M059J (cell line): ENCODE measurements at regions not wholly inside any gene's neighbourhood (a gene's known extent, or its start where the extent isn't known, plus 50 kb on each side); places are given as distances from the start of the nearest gene placed in this dataset.

Experiments used
- DNase-seq: peaks from one replicate; pipeline ENCODE4 v3.0.0-alpha.2; 2012; ENCODE audit warnings: low read depth

GRCh38 chr5:166948679-166949078 lies 1342.8 kb upstream of the WWC1 start:
- DNase-seq: no peak

DNA sequence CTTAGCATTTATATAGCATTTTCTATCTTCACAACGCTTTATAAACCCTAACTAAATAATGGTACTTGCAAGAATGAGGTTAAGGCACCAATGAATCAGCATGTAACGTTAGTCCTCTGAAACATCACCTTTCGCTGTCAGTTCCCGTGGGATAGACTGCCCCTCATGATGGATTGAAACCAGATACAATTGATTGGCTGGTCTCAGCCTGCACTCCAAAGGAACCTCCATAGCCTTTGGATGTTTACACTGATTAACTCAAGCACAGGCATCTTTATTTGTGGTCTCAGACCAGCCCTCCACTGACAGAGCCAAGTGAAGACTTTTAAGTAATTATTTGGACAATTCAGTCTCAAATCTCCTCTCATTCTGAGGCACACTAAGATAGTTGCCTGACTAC lies 1339.4 kb upstream of the WWC1 start:
- no peak for DNase-seq

DNA sequence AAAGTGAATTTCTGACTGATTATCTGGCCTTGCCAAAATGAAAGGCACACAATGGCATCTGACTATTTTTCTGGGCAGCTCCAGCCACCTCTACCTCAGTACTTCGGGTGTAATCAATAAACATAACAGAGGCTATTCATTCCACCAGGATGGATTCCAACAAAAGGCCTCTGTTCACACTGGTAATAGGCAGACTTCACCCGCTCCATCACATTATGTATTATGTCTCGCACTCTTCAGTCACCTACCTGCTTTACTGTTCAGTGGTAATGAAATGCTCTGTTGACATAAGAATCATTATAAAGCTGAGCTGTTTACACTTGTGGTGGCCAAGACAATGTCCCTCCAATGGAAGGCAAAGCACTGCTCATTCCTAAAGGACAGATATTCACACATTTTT lies 1333.7 kb upstream of the WWC1 start:
- DNase-seq: no peak

DNA sequence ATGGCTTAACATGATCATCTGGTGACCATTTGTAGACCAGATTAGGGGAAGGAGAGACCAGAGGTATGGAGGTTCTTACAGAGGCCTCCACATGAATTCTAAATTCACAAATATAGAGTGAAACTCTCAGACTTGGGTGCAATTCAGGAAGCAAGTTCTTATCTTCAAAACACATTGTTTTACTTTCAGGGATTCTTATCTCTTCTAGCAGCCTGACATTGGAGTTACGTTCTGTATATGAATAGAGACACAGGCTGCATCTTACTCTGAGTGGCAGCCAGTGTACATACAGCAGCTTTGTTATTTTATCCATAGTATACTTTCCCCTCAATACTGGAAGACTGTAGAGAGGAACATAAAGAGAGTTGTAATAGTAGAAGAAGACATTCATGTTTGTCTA lies 1331.7 kb upstream of the WWC1 start:
- DNase-seq: no peak

GRCh38 chr5:166961028-166961427 lies 1330.4 kb upstream of the WWC1 start:
- no peak for DNase-seq

DNA sequence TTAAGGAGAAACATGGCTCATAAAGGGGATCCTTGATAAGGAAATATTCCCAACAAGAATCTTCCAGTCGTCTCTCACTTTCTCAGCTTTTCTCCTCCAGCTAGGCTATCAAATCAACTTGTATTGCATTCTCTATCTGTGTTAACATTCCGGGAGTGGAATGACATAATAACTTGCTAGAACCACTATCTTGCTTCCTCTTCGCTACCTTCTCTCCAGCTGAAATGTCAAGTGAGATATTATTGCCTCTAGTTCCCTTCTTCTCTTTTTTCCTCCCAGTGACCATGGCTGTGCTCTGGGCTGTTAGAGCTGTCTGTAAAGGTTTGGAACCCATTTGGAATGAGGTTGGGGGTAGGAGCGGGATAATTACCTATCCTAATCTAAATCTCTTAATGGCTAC lies 1329.5 kb upstream of the WWC1 start:
- DNase-seq: no peak

GRCh38 chr5:166962461-166962860 lies 1329.0 kb upstream of the WWC1 start:
- no peak for DNase-seq

- no peak for DNase-seq
Observed at GRCh38 chr5:166963596-166963995, 1327.8 kb upstream of the WWC1 start.

- no peak for DNase-seq
Observed at GRCh38 chr5:166977911-166978422, 1313.5 kb upstream of the WWC1 start.

DNA sequence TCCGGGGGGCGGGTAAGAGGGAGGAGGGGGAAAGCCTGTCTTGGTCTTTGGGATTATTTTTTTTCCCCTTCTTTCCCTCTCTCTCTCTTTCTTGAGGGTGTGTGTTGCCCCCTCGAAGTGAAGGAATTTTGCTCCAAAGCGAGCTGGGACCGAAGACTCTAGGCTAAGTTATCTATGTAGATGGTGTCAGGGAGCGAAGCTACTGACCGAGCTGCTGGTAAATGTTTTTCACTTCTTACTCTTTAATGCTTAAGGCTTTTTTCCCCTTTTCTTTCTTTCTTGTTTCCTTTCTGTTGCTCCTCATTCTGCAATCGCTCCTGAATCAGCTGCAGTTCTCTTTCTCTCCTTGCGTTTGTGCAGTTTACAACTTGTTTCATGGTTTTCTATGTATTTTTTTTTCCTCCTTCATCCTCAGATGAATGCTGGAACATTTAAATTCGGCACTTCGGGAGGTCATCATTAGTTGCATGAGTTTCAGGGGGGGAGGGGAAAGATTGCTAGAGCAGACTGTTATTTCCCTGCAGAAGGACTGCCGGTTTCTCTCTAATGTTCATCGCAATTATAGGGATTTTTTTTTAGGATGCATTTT lies 1312.0 kb upstream of the WWC1 start:
- DNase-seq: no peak

- no peak for DNase-seq
Observed at GRCh38 chr5:166980666-166981065, 1310.8 kb upstream of the WWC1 start.

DNA sequence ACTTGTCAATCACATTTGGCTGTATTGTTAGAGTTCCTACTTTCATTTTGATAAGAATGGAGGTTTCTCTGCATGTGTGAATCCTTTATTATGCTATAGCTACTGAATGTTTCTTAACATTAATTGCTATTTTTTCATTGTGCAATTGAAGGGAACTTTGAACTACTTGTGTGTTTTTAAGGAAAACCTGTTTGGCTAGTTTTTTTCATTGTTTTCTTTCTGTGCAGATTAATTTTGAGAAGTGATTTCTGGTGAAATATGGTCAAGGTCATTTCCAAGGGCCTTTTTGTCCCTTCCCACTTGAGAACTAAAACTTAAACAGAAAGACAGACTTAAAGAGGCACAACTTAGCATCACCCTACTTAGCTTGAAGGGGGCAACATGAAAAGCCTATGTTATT lies 1309.2 kb upstream of the WWC1 start:
- DNase-seq: no peak

GRCh38 chr5:166991601-166992000 lies 1299.8 kb upstream of the WWC1 start:
- no peak for DNase-seq

DNA sequence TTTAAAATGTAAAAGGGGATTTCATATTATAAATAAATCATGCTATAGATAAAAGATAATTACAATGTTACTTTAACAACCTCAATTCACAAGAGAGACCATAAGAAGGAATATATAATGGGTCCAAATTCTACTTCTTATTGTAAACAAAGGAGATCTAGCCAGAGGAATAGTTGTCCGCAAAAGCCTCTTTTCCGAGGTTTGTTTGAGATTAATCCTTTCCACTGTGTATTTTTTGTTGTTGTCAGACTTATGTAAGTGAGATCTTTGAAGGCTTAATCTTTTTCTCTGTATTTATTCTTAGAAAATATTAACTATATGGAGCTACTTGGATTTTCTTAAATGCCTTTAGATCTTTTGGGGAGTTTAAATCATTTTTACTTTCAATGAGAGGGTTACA lies 1299.3 kb upstream of the WWC1 start:
- no peak for DNase-seq

DNA sequence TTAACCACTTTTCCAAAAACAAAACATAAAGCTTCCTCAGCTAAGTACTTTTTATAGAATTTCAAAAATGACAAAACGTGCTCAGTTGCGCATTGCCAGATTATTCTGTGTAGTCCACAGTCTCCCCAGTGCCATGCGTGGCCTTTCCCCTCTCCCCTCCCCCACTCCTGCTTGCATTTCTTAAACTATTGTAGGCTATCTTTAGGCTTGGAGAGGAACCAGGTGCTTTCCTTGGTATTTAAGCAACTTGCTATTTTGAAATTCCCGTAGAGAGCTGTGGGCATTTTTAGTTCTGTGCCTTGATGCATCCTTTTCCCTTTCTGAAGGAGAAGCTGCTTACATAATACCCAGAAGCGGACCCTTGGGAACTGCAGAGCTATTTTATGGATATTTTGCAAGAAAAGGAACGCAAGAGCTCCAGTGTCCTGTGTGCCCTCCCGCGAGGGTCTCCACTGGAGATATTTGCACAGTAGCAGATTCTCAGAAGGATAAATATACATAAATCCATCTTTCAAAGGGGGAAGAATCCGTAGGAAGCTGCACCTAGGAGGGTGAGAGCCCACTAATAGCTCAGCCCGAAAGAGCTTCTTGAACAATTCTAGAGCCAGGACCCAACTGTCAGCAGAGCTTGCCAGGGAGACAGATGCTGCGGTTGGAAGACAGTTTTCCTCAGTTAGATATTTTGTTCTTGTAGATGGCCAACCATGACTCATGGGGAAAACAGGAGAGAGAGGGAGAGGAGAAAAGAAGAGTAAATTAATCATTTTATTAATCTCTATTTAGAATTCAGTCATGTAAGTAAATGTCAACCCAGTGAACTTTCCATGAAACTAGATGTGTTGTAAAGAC lies 1298.3 kb upstream of the WWC1 start:
- DNase-seq: peak; percentile 1

- no peak for DNase-seq
Observed at GRCh38 chr5:166994226-166994625, 1297.2 kb upstream of the WWC1 start.

- DNase-seq: no peak
Observed at GRCh38 chr5:167001246-167001645, 1290.2 kb upstream of the WWC1 start.

DNA sequence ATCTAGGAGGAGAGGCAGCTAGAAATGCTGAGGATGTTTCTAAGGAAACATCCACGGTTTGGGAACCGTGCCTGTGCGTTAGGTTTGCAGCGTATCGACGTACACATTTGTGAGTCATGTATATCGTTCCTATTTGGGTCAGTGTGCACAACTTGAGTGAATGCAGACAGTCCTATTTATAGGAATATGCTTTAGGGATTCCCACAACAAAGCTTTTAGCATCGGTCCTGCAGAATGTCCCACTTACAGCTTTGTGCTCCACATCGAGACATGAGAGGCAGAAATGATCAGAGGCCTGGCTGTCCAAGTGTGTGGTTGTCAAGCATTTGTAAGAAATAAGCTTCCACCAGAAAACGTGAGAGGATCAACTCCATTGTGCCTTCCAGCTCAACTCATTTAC lies 1282.7 kb upstream of the WWC1 start:
- no peak for DNase-seq

- DNase-seq: no peak
Observed at GRCh38 chr5:167011196-167011595, 1280.2 kb upstream of the WWC1 start.

GRCh38 chr5:167012123-167013034 lies 1279.1 kb upstream of the WWC1 start:
- no peak for DNase-seq

DNA sequence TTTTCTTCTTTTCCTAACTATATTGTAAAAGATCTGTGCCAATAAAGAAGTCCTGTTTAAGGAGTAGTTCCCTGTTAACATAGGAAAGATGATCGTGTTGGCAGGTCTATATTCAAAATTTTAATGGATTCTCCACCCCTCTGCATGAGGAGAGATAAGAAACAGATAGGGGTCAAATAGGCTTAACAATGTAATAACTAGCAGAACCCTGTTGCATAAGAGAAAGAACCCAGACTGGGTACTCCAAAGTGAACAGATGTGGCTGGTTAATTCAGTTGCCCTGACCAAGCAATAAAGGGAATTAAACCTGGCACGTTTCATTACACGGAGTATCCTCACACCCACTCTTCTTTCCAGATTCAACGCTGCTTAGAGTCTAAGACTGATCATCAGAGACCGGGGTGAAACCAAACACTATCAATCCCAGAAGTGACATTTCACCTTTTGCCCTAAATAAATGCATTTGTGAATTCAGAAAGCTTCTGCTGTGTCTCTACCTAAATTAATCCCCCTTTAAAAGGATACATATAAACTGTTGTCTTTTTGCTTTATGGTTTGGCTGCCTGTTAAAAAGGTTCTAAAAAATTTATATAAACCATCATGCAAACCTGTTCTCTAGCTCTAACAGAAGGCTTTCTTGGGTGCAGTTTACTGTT lies 1276.9 kb upstream of the WWC1 start:
- DNase-seq: no peak

GRCh38 chr5:167020418-167020817 lies 1271.0 kb upstream of the WWC1 start:
- no peak for DNase-seq
